HepG2 (cell line): ENCODE measurements at regions not wholly inside any gene's neighbourhood (a gene's known extent, or its start where the extent isn't known, plus 50 kb on each side); places are given as distances from the start of the nearest gene placed in this dataset.

Experiments
- CERS6 ChIP-seq: sonication (generic); formaldehyde crosslinking; IDR thresholded peaks from 2 replicates; pipeline ENCODE4 v1.5.0; 2020; ENCODE audit warnings: missing genetic modification reagents
- FOXK1 ChIP-seq: sonication (generic); formaldehyde crosslinking; IDR thresholded peaks from 2 replicates; pipeline ENCODE4 v1.4.0; 2020; ENCODE audit warnings: low read depth, missing genetic modification reagents, borderline replicate concordance
- HHEX ChIP-seq: IDR thresholded peaks from 2 replicates; pipeline ENCODE4 v1.6.1; 2016; ENCODE audit warnings: control low read depth
- HOMEZ ChIP-seq: IDR thresholded peaks from 2 replicates; pipeline ENCODE4 v1.6.1; 2016; ENCODE audit warnings: low read depth
- JUND ChIP-seq: sonication (generic); formaldehyde crosslinking; IDR thresholded peaks from 2 replicates; pipeline ENCODE4 v1.8.0; 2022; ENCODE audit warnings: mild to moderate bottlenecking, missing genetic modification reagents
- MAF1 ChIP-seq: sonication (generic); formaldehyde crosslinking; IDR thresholded peaks from 2 replicates; pipeline ENCODE4 v1.5.0; 2020; ENCODE audit warnings: missing genetic modification reagents, borderline replicate concordance
- MAFF ChIP-seq: IDR thresholded peaks from 2 replicates; pipeline ENCODE4 v1.6.1; 2011; ENCODE audit warnings: low read depth, low read length, improper control_type of control experiment
- MBNL3 ChIP-seq: fragments of 250-450 bp; sonication (Bioruptor Pico); conservative IDR thresholded peaks from 2 replicates; pipeline ENCODE4 v1.8.0; 2022; ENCODE audit warnings: mild to moderate bottlenecking, inconsistent platforms
- MEIS2 ChIP-seq: sonication (generic); formaldehyde crosslinking; IDR thresholded peaks from 2 replicates; pipeline ENCODE4 v1.9.0; 2021; ENCODE audit warnings: mild to moderate bottlenecking, missing genetic modification reagents
- NFYC ChIP-seq: IDR thresholded peaks from 2 replicates; pipeline ENCODE4 v1.6.1; 2016; ENCODE audit warnings: missing genetic modification reagents, missing compliant biosample characterization
- NR1H2 ChIP-seq: sonication (generic); formaldehyde crosslinking; IDR thresholded peaks from 2 replicates; pipeline ENCODE4 v1.8.1; 2022; ENCODE audit warnings: low read depth, missing genetic modification reagents, borderline replicate concordance
- NR2F6 ChIP-seq, 2 experiments: IDR thresholded peaks; 2 replicates each; pipeline ENCODE4 v1.6.1; 2016; ENCODE audit warnings: antibody characterized with exemption in 1 of 2, mild to moderate bottlenecking in 1 of 2
- PHB2 ChIP-seq: fragments of 450-650 bp; IDR thresholded peaks from 2 replicates; pipeline ENCODE4 v1.6.1; 2018; ENCODE audit not compliant: partially characterized antibody
- POGZ ChIP-seq: sonication (generic); formaldehyde crosslinking; IDR thresholded peaks from 2 replicates; pipeline ENCODE4 v1.4.0; 2020; ENCODE audit warnings: mild to moderate bottlenecking, missing genetic modification reagents
- SATB2 ChIP-seq: sonication (generic); formaldehyde crosslinking; IDR thresholded peaks from 2 replicates; pipeline ENCODE4 v1.5.0; 2020; ENCODE audit warnings: missing genetic modification reagents
- SKI ChIP-seq: fragments of 450-650 bp; IDR thresholded peaks from one replicate; pipeline ENCODE4 v1.6.1; 2018; ENCODE audit warnings: mild to moderate bottlenecking; ENCODE audit not compliant: partially characterized antibody
- SMAD3 ChIP-seq: sonication (generic); formaldehyde crosslinking; IDR thresholded peaks from 2 replicates; pipeline ENCODE4 v1.4.0; 2020; ENCODE audit warnings: missing genetic modification reagents
- SOX6 ChIP-seq, 2 experiments: fragments of 450-650 bp in 1 of 2; sonication (generic) in 1 of 2; formaldehyde crosslinking in 1 of 2; IDR thresholded peaks; 2 replicates each; pipeline versions ENCODE4 v1.4.0 to v1.6.1; 2017 to 2020; ENCODE audit warnings: antibody characterized with exemption in 1 of 2, mild to moderate bottlenecking in 1 of 2, missing genetic modification reagents in 1 of 2
- SRSF9 ChIP-seq: fragments of 200-400 bp; formaldehyde crosslinking; IDR thresholded peaks from 2 replicates; pipeline ENCODE4 v1.6.1; 2018; ENCODE audit warnings: borderline replicate concordance, mild to moderate bottlenecking, low read depth, low read length; ENCODE audit not compliant: insufficient read depth, poor library complexity, severe bottlenecking
- SRY ChIP-seq: sonication (generic); formaldehyde crosslinking; IDR thresholded peaks from 2 replicates; pipeline ENCODE4 v1.8.0; 2022; ENCODE audit warnings: mild to moderate bottlenecking, missing genetic modification reagents
- THYN1 ChIP-seq: sonication (generic); formaldehyde crosslinking; IDR thresholded peaks from 2 replicates; pipeline ENCODE4 v1.8.1; 2023; ENCODE audit warnings: low read depth, mild to moderate bottlenecking, moderate library complexity, missing genetic modification reagents, borderline replicate concordance
- ZMYM4 ChIP-seq: sonication (generic); formaldehyde crosslinking; IDR thresholded peaks from 2 replicates; pipeline ENCODE4 v1.8.1; 2023; ENCODE audit warnings: mild to moderate bottlenecking, missing genetic modification reagents
- ZNF224 ChIP-seq: sonication (generic); formaldehyde crosslinking; IDR thresholded peaks from 2 replicates; pipeline ENCODE4 v1.5.0; 2020; ENCODE audit warnings: mild to moderate bottlenecking, missing genetic modification reagents
- ZNF281 ChIP-seq: sonication (generic); formaldehyde crosslinking; IDR thresholded peaks from 2 replicates; pipeline ENCODE4 v1.4.0; 2020; ENCODE audit warnings: missing genetic modification reagents, borderline replicate concordance
- ZNF543 ChIP-seq: sonication (generic); formaldehyde crosslinking; IDR thresholded peaks from 2 replicates; pipeline ENCODE4 v1.4.0; 2020; ENCODE audit warnings: mild to moderate bottlenecking, missing genetic modification reagents
- ZNF552 ChIP-seq: sonication (generic); formaldehyde crosslinking; IDR thresholded peaks from 2 replicates; pipeline ENCODE4 v1.9.0; 2022; ENCODE audit warnings: missing genetic modification reagents, mild to moderate bottlenecking, borderline replicate concordance
- ZNF652 ChIP-seq: IDR thresholded peaks from 2 replicates; pipeline ENCODE4 v1.6.1; 2016; ENCODE audit warnings: low read depth, borderline replicate concordance
- ZNF761 ChIP-seq: sonication (generic); formaldehyde crosslinking; conservative IDR thresholded peaks from 2 replicates; pipeline ENCODE4 v1.4.0; 2020; ENCODE audit warnings: mild to moderate bottlenecking, missing genetic modification reagents
- ZSCAN29 ChIP-seq: sonication (generic); formaldehyde crosslinking; conservative IDR thresholded peaks from 2 replicates; pipeline ENCODE4 v1.4.0; 2020; ENCODE audit warnings: mild to moderate bottlenecking, missing genetic modification reagents

- TF ChIP-seq SOX6 (IDR thresholded peaks at IDR 0.05), result no peak
- peak; percentile 37; the same call in 1 of the 2 replicates for TF ChIP-seq SOX6 (CRISPR knock-in tag; IDR thresholded peaks at IDR 0.05)
- TF ChIP-seq MAFF, result peak; percentile 89
- TF ChIP-seq THYN1, result no peak
- TF ChIP-seq ZNF652 (CRISPR knock-in tag), result no peak
- no peak for TF ChIP-seq NFYC (CRISPR knock-in tag)
- TF ChIP-seq SRSF9, result no peak
- TF ChIP-seq NR1H2 (CRISPR knock-in tag), result no peak
- peak; percentile 22 for TF ChIP-seq SKI
- no peak for TF ChIP-seq ZNF552
- no peak for TF ChIP-seq CERS6 (CRISPR knock-in tag)
- no peak for TF ChIP-seq HHEX (CRISPR knock-in tag)
- no peak for TF ChIP-seq SMAD3 (CRISPR knock-in tag)
- TF ChIP-seq SATB2 (CRISPR knock-in tag), result no peak
- no peak for TF ChIP-seq ZNF761 (CRISPR knock-in tag)
- TF ChIP-seq SRY, result no peak; the same call in 1 of the 2 replicates
- TF ChIP-seq MBNL3 (CRISPR knock-in tag), result no peak
- TF ChIP-seq FOXK1 (CRISPR knock-in tag), result peak; percentile 64; the same call in 1 of the 2 replicates
- TF ChIP-seq ZMYM4 (CRISPR knock-in tag), result peak; percentile 46; the same call in 1 of the 2 replicates
- TF ChIP-seq POGZ, result peak; percentile 35; the same call in 1 of the 2 replicates
- peak; percentile 75; the same call in 1 of the 2 replicates for TF ChIP-seq JUND (CRISPR knock-in tag)
- no peak for TF ChIP-seq ZNF543 (CRISPR knock-in tag)
- no peak for TF ChIP-seq PHB2
- no peak for TF ChIP-seq ZNF281 (CRISPR knock-in tag)
- no peak for TF ChIP-seq ZSCAN29
- TF ChIP-seq MEIS2 (CRISPR knock-in tag), result no peak
- no peak for TF ChIP-seq MAF1
- TF ChIP-seq NR2F6 (IDR thresholded peaks at IDR 0.05), result no peak
- peak; percentile 61; the same call in 1 of the 2 replicates for TF ChIP-seq NR2F6 (CRISPR knock-in tag; IDR thresholded peaks at IDR 0.05)
- TF ChIP-seq HOMEZ, result peak; percentile 48; the same call in 1 of the 2 replicates
- TF ChIP-seq ZNF224 (CRISPR knock-in tag), result no peak
Observed at GRCh38 chr3:159787178-159787574, 201.5 kb upstream of the IL12A start (continued).
